GM18868 (cell line): ENCODE measurements at regions not wholly inside any gene's neighbourhood (a gene's known extent, or its start where the extent isn't known, plus 50 kb on each side); places are given as distances from the start of the nearest gene placed in this dataset.

Experiments
- ATAC-seq: cut with Tn5 transposase; IDR thresholded peaks from one replicate; pipeline ENCODE4 v1.9.1; 2021; ENCODE audit warnings: mild to moderate bottlenecking, moderate library complexity; ENCODE audit not compliant: unreplicated experiment

DNA sequence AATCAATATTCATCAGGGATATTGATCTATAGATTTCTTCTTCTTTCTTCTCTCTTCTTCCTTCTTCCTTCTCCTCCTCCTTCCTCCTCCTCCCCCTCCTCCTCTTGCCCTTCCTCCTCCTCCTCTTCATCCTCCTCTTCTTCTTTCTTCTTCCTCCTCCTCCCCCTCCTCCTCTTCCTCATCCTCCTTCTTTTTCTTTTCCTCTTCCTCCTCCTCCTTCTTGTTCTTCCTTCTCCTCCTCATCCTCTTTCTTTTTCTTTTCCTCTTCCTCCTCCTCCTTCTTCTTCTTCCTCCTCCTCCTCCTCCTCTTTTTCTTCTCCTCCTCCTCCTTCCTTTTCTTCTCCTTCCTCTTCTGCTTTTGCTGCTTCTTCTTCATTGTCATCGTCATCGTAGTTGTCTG lies 52.4 kb upstream of the SERINC1 start:
- ATAC-seq, result no peak

DNA sequence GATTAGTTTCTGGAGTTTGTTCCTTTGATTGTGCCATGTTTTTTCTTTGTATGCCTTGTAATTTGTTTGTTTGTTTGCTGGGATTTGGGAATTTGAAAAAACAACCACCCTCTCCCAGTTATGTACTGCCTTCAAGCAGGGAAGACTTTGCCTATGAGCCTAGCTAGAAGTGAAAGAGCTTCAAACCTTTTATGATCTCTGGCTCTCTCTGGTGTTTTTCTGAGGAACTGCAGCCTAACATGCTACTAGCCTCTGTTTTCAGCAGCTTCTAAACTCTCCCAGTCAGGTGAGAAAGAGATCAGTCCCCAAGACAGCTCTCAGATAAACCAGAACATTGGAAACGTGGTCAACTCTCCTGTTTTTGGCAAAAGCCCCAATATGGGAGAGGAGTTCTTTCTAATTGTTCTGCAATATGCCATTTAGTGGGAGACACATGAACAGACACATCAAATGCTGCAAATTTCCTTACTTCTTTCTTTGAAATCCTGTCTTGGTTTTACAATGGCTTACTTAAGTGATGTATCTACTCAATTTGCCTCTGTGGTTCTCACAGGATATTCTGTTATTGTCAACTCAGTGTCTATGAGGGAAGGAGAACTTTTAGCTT lies 58.9 kb upstream of the SERINC1 start:
- peak; percentile 98 for ATAC-seq

- no peak for ATAC-seq
These were observed 61.9 kb upstream of the PKIB start for GRCh38 chr6:122548281-122548680.

DNA sequence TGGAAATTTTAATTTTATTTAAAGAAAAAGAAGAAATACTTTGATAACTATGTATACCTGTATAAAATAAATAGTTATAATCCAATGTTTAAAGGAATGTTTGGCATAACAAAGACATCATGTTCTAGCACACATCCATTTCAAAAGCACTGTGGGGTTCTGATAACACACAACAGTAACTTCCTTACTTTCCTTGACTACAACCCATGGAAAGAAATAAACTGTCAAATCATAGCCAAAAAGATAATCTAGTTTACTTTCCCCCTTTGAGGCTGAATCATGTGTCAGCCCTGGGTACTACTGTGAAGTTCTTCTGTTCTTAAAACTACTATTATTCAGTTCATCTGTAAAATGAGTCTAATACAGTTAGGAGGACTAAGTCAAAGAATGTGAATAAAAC lies 61.4 kb upstream of the PKIB start:
- no peak for ATAC-seq

GRCh38 chr6:122553697-122554096 lies 56.5 kb upstream of the PKIB start:
- no peak for ATAC-seq

GRCh38 chr6:122555561-122555960 lies 54.6 kb upstream of the PKIB start:
- ATAC-seq, result no peak

GRCh38 chr6:122558080-122558479 lies 52.1 kb upstream of the PKIB start:
- ATAC-seq, result no peak
